Natural killer cell (primary cell): ENCODE measurements at regions not wholly inside any gene's neighbourhood (a gene's known extent, or its start where the extent isn't known, plus 50 kb on each side); places are given as distances from the start of the nearest gene placed in this dataset.

Experiments used
- ATAC-seq, 3 donors: fragments of 150-1000 bp in 2 of 3; fragments of 200-7000 bp in 1 of 3; cut with Tn5 transposase; 1 replicate in 1 of 3; 2 replicates in 2 of 3; pipeline ENCODE4 v1.10.0; 2021; ENCODE audit warnings: mild to moderate bottlenecking in 2 of 3, moderate library complexity in 2 of 3
- DNase-seq, 2 donors: peaks; one replicate each; pipeline versions ENCODE4 v3.0.0 to v3.0.0-alpha.2; 2013 to 2021; ENCODE audit warnings: mixed read lengths in 1 of 2
- H3K27ac ChIP-seq: one replicate; pipeline ENCODE4 v1.5.1; 2013; ENCODE audit warnings: mild to moderate bottlenecking, low read length
- H3K27me3 ChIP-seq: one replicate; pipeline ENCODE4 v1.6.1; 2013; ENCODE audit warnings: low read length; ENCODE audit not compliant: control insufficient read depth, insufficient read depth
- H3K36me3 ChIP-seq: one replicate; pipeline ENCODE4 v1.6.1; 2013; ENCODE audit warnings: low read length; ENCODE audit not compliant: control insufficient read depth, insufficient read depth
- H3K4me1 ChIP-seq: one replicate; pipeline ENCODE4 v1.6.1; 2013; ENCODE audit warnings: low read length; ENCODE audit not compliant: control insufficient read depth, insufficient read depth
- H3K4me3 ChIP-seq: one replicate; pipeline ENCODE4 v1.5.1; 2013; ENCODE audit warnings: low read length
- H3K9me3 ChIP-seq: one replicate; pipeline ENCODE4 v1.6.1; 2013; ENCODE audit warnings: low read length; ENCODE audit not compliant: control insufficient read depth, insufficient read depth
- H3K27ac Mint-ChIP-seq, 2 donors: one replicate each; pipeline ENCODE4 v1.8.0; 2022; ENCODE audit warnings: mild to moderate bottlenecking in 2 of 2, mixed read lengths in 2 of 2, moderate library complexity in 1 of 2
- H3K27me3 Mint-ChIP-seq, 2 donors: one replicate each; pipeline ENCODE4 v1.8.0; 2022; ENCODE audit warnings: low read depth in 2 of 2, mixed read lengths in 2 of 2
- H3K36me3 Mint-ChIP-seq: one replicate; pipeline ENCODE4 v1.8.0; 2022; ENCODE audit warnings: mixed read lengths
- H3K4me1 Mint-ChIP-seq, 2 donors: one replicate each; pipeline ENCODE4 v1.8.0; 2022; ENCODE audit warnings: mixed read lengths in 2 of 2
- H3K4me3 Mint-ChIP-seq: one replicate; pipeline ENCODE4 v1.8.0; 2022; ENCODE audit warnings: mild to moderate bottlenecking, moderate library complexity, mixed read lengths
- H3K9me3 Mint-ChIP-seq, 2 donors: one replicate each; pipeline ENCODE4 v1.8.0; 2022; ENCODE audit warnings: mixed read lengths in 2 of 2
- CTCF ChIP-seq: fragments of 200-600 bp; IDR thresholded peaks from one replicate; pipeline ENCODE4 v1.8.0; 2022; ENCODE audit warnings: antibody characterized with exemption
- WGBS: methylation state at CpG from one replicate; pipeline ENCODE4 v1.1.7; 2013; ENCODE audit warnings: missing lambda C conversion rate; ENCODE audit not compliant: insufficient coverage; 5-methylcytosine and 5-hydroxymethylcytosine counted together
- intact Hi-C: fragments of 100-400 bp; cut with micrococcal nuclease; formaldehyde crosslinking; loops from one replicate; pipeline ENCODE4 v1.14.2; 2022

- H3K27me3 ChIP-seq: no peaks in the 10 kb centered on the region
- Mint-ChIP-seq H3K36me3 (no peaks in the 10 kb centered on the region), H3K4me1 (no peaks in the 10 kb centered on the region), H3K27ac (no peak overlapping the region), H3K4me3 (no peak overlapping the region), H3K27me3 (no peaks in the 10 kb centered on the region), H3K9me3 (peaks cover 8 to 13% of the 10 kb centered on the region in 2 donors)
- H3K4me3 ChIP-seq: no peak overlapping the region
- no peaks in the 10 kb centered on the region for H3K36me3 ChIP-seq
- ATAC-seq (no peak), DNase-seq (no peak)
- no peaks in the 10 kb centered on the region for H3K9me3 ChIP-seq
- 55% methylated on average over 1 of the region's 3 CpGs for WGBS
- intact Hi-C loops: no loop called here
- no peak overlapping the region for H3K27ac ChIP-seq
- H3K4me1 ChIP-seq: no peaks in the 10 kb centered on the region
- TF ChIP-seq CTCF: no peak
Measured at GRCh38 chr1:69201716-69202115, 366.0 kb upstream of the LRRC7 start.

DNA sequence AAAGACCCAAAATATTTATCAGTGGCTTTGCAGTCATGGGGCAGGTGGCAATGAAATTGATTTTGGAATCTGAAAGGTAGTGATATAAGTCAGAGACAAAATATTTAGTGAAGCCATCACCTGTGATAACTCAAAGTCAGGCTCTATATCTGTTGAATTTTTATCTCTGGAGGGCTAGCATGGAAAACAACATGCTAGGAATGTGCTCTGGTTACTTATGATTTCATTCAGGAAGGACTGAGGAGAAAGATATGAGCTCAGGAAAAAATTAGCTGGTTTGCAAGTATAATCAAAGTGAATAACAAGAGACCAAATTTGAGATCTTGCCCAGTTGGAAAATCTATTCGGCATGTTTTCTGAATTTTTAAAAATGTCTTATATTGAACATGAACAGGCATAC lies 364.6 kb upstream of the LRRC7 start:
- H3K4me1 Mint-ChIP-seq: no peaks in the 10 kb centered on the region
- WGBS: 92% methylated on average over 1 of the region's 1 CpG

GRCh38 chr1:69213644-69214043 lies 354.1 kb upstream of the LRRC7 start:
- Mint-ChIP-seq H3K36me3 (no peaks in the 10 kb centered on the region), H3K9me3 (peaks cover 8 to 13% of the 10 kb centered on the region in 2 donors), H3K4me1 (no peaks in the 10 kb centered on the region), H3K27ac (no peak overlapping the region), H3K27me3 (no peaks in the 10 kb centered on the region), H3K4me3 (no peak overlapping the region)
- TF ChIP-seq CTCF: no peak
- H3K36me3 ChIP-seq: no peaks in the 10 kb centered on the region
- no peak for DNase-seq
- H3K9me3 ChIP-seq: no peaks in the 10 kb centered on the region
- H3K4me3 ChIP-seq: no peak overlapping the region
- no peaks in the 10 kb centered on the region for H3K27me3 ChIP-seq
- 96% methylated on average over 2 of the region's 4 CpGs for WGBS
- H3K27ac ChIP-seq: no peak overlapping the region
- no peaks in the 10 kb centered on the region for H3K4me1 ChIP-seq
- intact Hi-C loops: no loop called here
- no peak for ATAC-seq

More for the DNA sequence above, 364.6 kb upstream of the LRRC7 start:
- no peak overlapping the region for H3K27ac Mint-ChIP-seq
- Histone ChIP-seq H3K4me3 (no peak overlapping the region), H3K27ac (no peak overlapping the region), H3K36me3 (no peaks in the 10 kb centered on the region), H3K4me1 (no peaks in the 10 kb centered on the region), H3K27me3 (no peaks in the 10 kb centered on the region), H3K9me3 (no peaks in the 10 kb centered on the region)
- H3K9me3 Mint-ChIP-seq: peaks cover 12 to 13% of the 10 kb centered on the region in 2 donors
- H3K4me3 Mint-ChIP-seq: no peak overlapping the region
- DNase-seq: no peak
- intact Hi-C loops: no loop called here
- ATAC-seq: no peak
- H3K36me3 Mint-ChIP-seq: no peaks in the 10 kb centered on the region
- TF ChIP-seq CTCF: no peak
- no peaks in the 10 kb centered on the region for H3K27me3 Mint-ChIP-seq

DNA sequence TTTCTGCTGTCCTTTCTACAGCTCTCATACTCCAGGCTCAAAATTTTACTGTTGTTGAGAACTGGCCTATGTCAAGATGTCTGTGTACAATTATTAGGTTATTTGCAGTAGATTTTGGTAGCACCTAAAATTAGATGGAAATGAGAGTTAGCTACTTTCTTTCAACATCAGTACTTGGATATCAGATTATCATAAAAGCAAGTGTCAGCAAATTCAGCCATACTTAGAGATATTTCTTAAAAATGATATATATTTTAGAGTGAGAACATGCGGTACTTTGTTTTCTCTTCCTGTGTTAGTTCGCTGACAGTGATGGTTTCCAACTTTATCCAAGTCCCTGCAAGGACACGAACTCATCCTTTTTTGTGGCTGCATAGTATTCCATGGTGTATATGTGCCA lies 351.8 kb upstream of the LRRC7 start:
- H3K9me3 Mint-ChIP-seq: peaks cover 12 to 13% of the 10 kb centered on the region in 2 donors
- no peaks in the 10 kb centered on the region for H3K36me3 ChIP-seq

More for the DNA sequence above, 351.8 kb upstream of the LRRC7 start:
- no peak overlapping the region for H3K4me3 ChIP-seq
- Mint-ChIP-seq H3K27me3 (no peaks in the 10 kb centered on the region), H3K4me3 (no peak overlapping the region), H3K27ac (no peak overlapping the region), H3K4me1 (no peaks in the 10 kb centered on the region), H3K36me3 (no peaks in the 10 kb centered on the region)
- WGBS: 90% methylated on average over 3 of the region's 3 CpGs
- H3K27me3 ChIP-seq: no peaks in the 10 kb centered on the region
- TF ChIP-seq CTCF: no peak
- no peaks in the 10 kb centered on the region for H3K4me1 ChIP-seq
- DNase-seq (no peak), ATAC-seq (no peak)
- no peaks in the 10 kb centered on the region for H3K9me3 ChIP-seq
- intact Hi-C loops: no loop called here
- H3K27ac ChIP-seq: no peak overlapping the region
